GM12801 (cell line): ENCODE measurements at regions not wholly inside any gene's neighbourhood (a gene's known extent, or its start where the extent isn't known, plus 50 kb on each side); places are given as distances from the start of the nearest gene placed in this dataset.

Experiments
- TF ChIP-seq, protein P1 (sequence below): IDR thresholded peaks from one replicate; pipeline ENCODE4 v1.5.1; 2011; ENCODE audit warnings: control low read depth; ENCODE audit not compliant: insufficient read length; ENCODE audit errors: extremely low read depth

DNA sequence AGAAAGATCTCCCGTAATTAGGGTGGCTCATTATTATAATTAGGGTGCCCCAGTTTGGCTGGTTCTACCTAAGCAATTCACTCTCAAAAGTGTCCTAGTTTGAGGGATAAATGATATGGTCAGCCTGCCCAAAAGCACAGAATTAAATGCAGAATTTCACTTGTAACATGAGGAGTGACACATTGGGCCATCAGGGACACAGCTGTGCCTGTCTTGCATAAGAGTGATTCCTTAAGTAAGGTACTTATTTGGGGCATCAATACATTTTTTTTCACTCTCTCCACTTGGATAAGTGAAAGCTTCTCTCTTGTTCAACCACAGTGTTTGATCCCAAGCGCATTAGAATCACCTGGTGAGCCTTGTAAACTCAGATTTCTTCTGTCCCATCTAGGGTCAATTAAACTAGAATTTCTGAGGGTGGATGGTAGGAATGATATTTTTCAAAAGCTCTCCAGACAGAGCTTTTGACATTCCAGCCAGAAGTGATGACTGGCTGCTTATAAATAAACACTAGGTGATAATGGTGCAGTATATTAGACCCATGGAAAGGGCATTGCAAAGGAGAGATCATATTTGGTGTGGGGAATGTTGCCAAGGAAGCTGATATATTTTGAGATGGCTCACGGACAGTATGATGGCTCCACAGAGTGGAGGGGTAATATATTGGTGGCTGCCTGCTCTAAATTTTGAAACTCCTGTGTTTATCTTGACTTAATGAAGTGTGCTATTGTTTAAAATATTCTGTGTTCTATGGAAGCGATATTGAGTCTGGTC is 458.1 kb upstream of the RASGRP1 start:
- TF ChIP-seq, protein P1, sequence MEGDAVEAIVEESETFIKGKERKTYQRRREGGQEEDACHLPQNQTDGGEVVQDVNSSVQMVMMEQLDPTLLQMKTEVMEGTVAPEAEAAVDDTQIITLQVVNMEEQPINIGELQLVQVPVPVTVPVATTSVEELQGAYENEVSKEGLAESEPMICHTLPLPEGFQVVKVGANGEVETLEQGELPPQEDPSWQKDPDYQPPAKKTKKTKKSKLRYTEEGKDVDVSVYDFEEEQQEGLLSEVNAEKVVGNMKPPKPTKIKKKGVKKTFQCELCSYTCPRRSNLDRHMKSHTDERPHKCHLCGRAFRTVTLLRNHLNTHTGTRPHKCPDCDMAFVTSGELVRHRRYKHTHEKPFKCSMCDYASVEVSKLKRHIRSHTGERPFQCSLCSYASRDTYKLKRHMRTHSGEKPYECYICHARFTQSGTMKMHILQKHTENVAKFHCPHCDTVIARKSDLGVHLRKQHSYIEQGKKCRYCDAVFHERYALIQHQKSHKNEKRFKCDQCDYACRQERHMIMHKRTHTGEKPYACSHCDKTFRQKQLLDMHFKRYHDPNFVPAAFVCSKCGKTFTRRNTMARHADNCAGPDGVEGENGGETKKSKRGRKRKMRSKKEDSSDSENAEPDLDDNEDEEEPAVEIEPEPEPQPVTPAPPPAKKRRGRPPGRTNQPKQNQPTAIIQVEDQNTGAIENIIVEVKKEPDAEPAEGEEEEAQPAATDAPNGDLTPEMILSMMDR: no peak

DNA sequence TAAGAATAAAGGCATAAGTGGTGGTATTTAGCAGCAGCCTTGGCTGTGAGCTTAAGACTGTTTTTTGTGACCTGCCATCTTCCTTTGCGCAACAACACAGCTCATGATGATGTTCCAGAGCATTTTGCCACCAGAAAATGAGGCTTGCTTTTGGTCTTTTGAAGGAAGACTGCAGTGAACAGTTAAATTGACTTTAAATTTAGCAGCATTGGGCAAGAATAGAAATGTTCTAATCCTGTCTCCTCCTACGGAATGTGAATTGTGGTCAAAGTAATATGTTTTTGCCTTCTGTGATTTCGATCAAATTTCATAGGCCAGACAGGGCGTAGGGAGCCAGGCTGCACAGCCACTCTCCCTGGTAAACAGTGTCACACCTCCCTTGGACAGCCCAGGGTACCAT is 460.7 kb upstream of the RASGRP1 start:
- TF ChIP-seq, protein P1: no peak

DNA sequence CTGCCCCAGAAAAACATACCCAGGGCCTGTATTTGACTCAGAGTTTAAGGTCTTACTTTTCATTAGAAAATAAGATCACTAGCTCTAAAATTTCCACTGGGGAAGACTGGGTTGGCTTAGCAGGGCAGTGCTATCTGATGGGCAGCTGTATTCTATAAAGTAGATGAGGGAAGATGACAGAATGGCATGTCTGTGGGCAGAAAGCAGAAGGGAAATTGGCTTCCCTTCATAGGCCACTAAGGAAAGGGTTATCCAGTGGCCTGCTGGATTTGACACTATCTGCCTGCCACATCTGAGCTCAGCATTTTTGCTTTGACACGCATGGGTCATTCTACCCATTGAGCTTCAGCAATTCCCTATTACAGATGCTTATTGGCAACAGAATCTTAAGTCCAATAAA is 461.3 kb upstream of the RASGRP1 start:
- TF ChIP-seq, protein P1: no peak

DNA sequence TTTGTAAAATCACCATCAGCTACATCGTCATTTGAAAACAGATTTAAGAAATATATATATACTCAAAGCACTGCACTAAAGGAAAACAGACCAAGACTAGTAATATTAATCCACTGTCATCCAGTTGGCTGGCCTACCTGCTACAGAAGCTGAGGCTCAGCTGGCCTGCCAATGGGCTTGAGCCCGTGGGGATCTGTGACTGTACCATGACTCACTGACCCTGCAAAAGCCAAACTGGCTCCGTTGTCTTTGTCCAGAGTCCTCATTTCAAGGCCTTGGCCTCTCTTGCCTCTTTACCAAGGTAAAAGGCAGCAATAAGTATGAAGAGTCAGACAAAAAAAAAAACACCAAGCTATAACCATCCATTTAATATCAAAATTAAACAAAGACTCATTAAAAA is 463.5 kb upstream of the RASGRP1 start:
- TF ChIP-seq, protein P1: no peak

DNA sequence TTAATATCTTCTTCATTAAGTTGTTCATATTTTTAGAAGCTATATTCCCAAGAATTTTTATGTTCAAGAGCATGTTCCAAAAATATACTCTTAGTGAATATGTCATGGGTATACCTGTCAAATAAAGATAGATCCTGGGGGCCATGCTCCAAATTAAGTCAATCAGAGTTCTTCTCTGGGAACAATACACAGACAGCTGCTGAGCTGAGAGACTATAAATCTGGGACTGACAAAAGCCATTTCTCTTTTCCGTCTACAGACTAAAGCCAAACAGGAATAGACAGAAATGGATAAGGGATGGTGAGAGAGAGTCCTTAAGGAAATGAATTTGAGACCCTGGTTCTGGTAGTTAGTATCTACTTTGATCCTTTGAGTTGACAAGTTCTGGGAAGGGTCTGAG is 465.1 kb upstream of the RASGRP1 start:
- TF ChIP-seq, protein P1: no peak

DNA sequence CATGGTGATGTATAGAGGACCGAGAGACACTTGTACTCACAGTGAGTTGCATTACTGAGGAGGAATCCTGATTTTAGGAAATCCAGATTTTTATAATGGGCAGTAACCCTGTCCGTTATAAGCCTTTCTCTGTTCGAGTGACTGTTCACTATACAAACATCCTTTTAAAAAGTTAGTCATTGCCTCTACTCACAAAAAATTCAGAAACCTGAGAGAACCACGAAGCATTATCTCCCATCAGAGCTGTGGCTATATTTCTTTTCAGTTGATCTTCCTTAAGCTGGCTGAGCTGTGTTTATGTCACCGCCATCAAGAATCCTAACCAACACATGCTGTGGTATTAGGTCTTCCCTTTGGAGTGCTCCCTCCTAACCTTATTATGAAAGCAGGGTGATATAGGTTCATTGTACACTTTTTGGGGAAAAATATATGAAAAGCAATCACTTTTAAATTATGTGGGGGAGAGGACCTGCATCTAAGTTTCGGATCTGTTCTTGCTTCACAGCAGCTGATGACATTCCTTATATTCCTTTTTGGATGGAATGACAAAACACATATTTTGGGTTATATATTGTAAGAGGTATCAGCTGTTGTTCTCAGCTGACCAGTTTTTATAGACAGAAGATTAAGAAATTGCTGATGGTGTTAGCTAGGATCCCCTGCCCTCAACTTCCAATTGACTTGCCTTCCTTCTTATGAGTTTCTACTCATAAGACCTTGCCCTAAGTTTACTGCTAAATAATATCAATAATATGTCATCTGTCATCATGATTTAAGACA is 465.9 kb upstream of the RASGRP1 start:
- TF ChIP-seq, protein P1: no peak

DNA sequence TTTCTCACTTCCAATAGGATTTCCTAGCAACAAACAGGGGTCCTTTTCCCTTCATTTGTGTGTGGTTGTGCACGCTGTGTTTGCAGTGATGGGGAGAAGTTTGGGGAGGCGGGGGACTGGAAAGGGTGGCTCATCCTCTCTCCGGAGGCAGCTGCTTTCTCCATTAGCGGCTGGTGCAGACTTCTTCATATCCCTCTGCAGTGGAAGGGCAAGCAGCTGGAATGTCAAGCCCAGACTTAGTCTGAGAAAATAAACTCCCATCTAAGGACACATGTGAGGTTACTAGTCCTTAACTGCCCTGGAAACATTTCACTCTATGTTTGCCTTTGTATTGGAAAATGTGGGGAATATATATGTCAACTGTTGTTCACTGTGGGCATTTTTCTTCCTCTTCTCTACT is 467.0 kb upstream of the RASGRP1 start:
- TF ChIP-seq, protein P1: no peak
